ENCODE measurements at regions not wholly inside any gene's neighbourhood (a gene's known extent, or its start where the extent isn't known, plus 50 kb on each side); places are given as distances from the start of the nearest gene placed in this dataset.

DNA sequence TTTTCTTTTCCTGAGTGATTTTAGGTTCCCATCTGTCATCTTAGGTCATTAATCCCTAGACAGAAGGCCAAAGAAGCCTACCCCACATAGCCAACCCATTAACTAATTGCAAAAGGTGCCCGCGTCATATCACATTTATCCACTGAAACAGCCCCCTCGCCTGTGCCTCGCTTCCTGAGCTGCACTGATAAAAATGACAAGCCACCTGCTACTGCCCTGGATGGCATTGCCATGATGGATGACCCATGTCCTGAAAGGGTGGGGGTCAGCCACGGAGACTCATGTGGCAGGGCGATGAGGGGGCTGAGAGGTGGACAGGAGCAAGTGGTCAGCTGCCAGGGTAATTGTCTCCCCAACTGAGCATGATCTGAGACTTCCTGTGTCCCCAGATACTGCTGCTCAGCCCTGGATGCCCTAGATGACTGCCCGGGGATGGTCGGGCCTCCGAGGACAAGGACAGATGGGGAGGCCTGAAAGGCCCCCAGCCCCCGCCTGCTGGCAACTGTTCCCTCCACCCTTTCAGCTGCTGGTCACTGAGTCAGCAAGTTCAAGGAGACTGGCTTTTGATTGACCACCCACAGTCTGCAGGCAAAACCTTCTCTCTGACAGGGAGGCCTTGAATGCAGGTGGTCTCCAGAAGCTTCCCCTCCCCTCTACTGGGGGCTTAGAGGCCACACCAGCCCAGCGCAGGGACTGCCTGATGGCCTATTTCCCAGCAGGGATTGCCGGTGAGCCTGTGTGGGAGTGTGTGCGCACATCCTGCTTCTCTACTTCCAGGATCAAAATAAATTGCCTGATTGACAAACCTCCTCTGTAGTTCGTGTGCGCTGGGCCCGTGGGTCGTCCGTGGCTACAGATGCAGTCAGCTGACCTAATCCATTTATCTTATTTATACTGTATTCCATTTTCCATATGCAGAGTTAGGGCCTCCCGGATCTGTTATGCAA, 496.3 kb downstream of the BCOR start:
- TF ChIP-seq TAF1 (IDR thresholded peaks at IDR 0.05; ENCODE audit: low read depth) (no peak), TCF12 (IDR thresholded peaks at IDR 0.05; ENCODE audit: low read depth) (no peak), CREB1 (IDR thresholded peaks at IDR 0.05; ENCODE audit: low read depth) (no peak), YY1 (IDR thresholded peaks at IDR 0.05; ENCODE audit: low read depth) (no peak), CEBPB (IDR thresholded peaks at IDR 0.05) (no peak), EP300 (IDR thresholded peaks at IDR 0.05; ENCODE audit: borderline replicate concordance) (no peak), RAD21 (IDR thresholded peaks at IDR 0.05; ENCODE audit: low read depth) (no peak), NFIC (IDR thresholded peaks at IDR 0.05) (no peak), TEAD4 (IDR thresholded peaks at IDR 0.05) (no peak), ZBTB7A (IDR thresholded peaks at IDR 0.05; ENCODE audit: low read depth) (no peak), FOXM1 (IDR thresholded peaks at IDR 0.05; ENCODE audit: borderline replicate concordance, low read depth) (no peak)
- TF ChIP-seq, protein P1, sequence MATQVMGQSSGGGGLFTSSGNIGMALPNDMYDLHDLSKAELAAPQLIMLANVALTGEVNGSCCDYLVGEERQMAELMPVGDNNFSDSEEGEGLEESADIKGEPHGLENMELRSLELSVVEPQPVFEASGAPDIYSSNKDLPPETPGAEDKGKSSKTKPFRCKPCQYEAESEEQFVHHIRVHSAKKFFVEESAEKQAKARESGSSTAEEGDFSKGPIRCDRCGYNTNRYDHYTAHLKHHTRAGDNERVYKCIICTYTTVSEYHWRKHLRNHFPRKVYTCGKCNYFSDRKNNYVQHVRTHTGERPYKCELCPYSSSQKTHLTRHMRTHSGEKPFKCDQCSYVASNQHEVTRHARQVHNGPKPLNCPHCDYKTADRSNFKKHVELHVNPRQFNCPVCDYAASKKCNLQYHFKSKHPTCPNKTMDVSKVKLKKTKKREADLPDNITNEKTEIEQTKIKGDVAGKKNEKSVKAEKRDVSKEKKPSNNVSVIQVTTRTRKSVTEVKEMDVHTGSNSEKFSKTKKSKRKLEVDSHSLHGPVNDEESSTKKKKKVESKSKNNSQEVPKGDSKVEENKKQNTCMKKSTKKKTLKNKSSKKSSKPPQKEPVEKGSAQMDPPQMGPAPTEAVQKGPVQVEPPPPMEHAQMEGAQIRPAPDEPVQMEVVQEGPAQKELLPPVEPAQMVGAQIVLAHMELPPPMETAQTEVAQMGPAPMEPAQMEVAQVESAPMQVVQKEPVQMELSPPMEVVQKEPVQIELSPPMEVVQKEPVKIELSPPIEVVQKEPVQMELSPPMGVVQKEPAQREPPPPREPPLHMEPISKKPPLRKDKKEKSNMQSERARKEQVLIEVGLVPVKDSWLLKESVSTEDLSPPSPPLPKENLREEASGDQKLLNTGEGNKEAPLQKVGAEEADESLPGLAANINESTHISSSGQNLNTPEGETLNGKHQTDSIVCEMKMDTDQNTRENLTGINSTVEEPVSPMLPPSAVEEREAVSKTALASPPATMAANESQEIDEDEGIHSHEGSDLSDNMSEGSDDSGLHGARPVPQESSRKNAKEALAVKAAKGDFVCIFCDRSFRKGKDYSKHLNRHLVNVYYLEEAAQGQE (IDR thresholded peaks at IDR 0.05; ENCODE audit: low read depth): no peak
- TF ChIP-seq, protein P2, sequence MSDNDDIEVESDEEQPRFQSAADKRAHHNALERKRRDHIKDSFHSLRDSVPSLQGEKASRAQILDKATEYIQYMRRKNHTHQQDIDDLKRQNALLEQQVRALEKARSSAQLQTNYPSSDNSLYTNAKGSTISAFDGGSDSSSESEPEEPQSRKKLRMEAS (IDR thresholded peaks at IDR 0.05): no peak
- TF ChIP-seq, protein P3, sequence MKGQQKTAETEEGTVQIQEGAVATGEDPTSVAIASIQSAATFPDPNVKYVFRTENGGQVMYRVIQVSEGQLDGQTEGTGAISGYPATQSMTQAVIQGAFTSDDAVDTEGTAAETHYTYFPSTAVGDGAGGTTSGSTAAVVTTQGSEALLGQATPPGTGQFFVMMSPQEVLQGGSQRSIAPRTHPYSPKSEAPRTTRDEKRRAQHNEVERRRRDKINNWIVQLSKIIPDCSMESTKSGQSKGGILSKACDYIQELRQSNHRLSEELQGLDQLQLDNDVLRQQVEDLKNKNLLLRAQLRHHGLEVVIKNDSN (IDR thresholded peaks at IDR 0.05): no peak

Data from Ishikawa (cell line).